ENCODE measurements at regions not wholly inside any gene's neighbourhood (a gene's known extent, or its start where the extent isn't known, plus 50 kb on each side); places are given as distances from the start of the nearest gene placed in this dataset.
A peak's percentile ranks its signal among the peaks of the same experiment; 100 is the strongest.
"Not testable (repeated sequence)": the region's sequence is repeated elsewhere in the genome, so short reads cannot be mapped to it uniquely, and the experiment has no call there.

- H3K4me3 ChIP-seq (ENCODE audit: low read length) = no peak overlapping the region
- WGBS = 79% methylated on average over 8 of the region's 8 CpGs
- intact Hi-C loops (cut with DNase I) = no loop called here
- DNase-seq = no peak
- no peaks in the 10 kb centered on the region for H3K9me3 ChIP-seq (ENCODE audit: control insufficient read depth, low read length)
- no peak overlapping the region for H3K27ac ChIP-seq (ENCODE audit: low read length)
- no peak for ATAC-seq
- no peaks in the 10 kb centered on the region for H3K27me3 ChIP-seq (ENCODE audit: control insufficient read depth, insufficient read depth)
- H3K4me1 ChIP-seq (ENCODE audit: control insufficient read depth, insufficient read depth, low read length) = no peaks in the 10 kb centered on the region
Measured at GRCh38 chr6:105874835-105875626, 211.1 kb upstream of the PRDM1 start.

DNA sequence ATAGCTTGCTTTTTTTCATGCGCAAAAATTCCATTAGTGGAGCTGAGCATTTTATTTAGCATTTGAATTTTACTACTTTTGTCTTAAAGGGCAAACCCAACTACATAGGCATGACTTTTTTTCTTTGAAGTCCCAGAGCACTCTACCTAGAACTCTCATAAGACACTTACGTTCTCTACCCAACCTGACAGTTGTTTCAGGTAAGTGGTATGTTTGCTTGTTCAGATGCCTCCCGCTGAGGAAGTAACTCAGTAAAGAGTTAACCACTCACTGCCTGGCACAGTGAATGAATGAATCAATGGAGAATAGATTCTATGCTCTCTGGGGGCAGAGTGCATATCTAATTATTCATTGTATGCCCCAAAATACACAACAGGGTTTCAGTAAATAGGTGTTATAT is 212.3 kb upstream of the PRDM1 start:
- ATAC-seq = no peak
- whole genome bisulfite sequencing = 54% methylated on average over 3 of the region's 3 CpGs
- H3K4me1 ChIP-seq (ENCODE audit: control insufficient read depth, insufficient read depth, low read length) = no peaks in the 10 kb centered on the region
- H3K9me3 ChIP-seq (ENCODE audit: control insufficient read depth, low read length) = no peaks in the 10 kb centered on the region
- H3K4me3 ChIP-seq (ENCODE audit: low read length) = no peak overlapping the region
- no peak for DNase-seq
- H3K27me3 ChIP-seq (ENCODE audit: control insufficient read depth, insufficient read depth) = no peaks in the 10 kb centered on the region
- intact Hi-C loops (cut with DNase I) = no loop called here
- H3K27ac ChIP-seq (ENCODE audit: low read length) = no peak overlapping the region

GRCh38 chr6:105873211-105873704 is 212.9 kb upstream of the PRDM1 start:
- no peak overlapping the region for H3K27ac ChIP-seq (ENCODE audit: low read length)
- no peaks in the 10 kb centered on the region for H3K4me1 ChIP-seq (ENCODE audit: control insufficient read depth, insufficient read depth, low read length)
- intact Hi-C loops (cut with DNase I) = no loop called here
- H3K9me3 ChIP-seq (ENCODE audit: control insufficient read depth, low read length) = no peaks in the 10 kb centered on the region
- H3K4me3 ChIP-seq (ENCODE audit: low read length) = no peak overlapping the region
- H3K27me3 ChIP-seq (ENCODE audit: control insufficient read depth, insufficient read depth) = no peaks in the 10 kb centered on the region
- DNase-seq (no peak), ATAC-seq (no peak)
- 40% methylated on average over 2 of the region's 2 CpGs for WGBS

- DNase-seq (peak in 2 of 3 donors; percentile 21 to 52), ATAC-seq (peak in 1 of 2 donors; percentile 43)
- Histone ChIP-seq H3K4me1 (ENCODE audit: control insufficient read depth, insufficient read depth, low read length) (no peaks in the 10 kb centered on the region), H3K9me3 (ENCODE audit: control insufficient read depth, low read length) (no peaks in the 10 kb centered on the region), H3K27me3 (ENCODE audit: control insufficient read depth, insufficient read depth) (no peaks in the 10 kb centered on the region), H3K27ac (ENCODE audit: low read length) (no peak overlapping the region), H3K4me3 (ENCODE audit: low read length) (no peak overlapping the region)
- 59% methylated on average over 4 of the region's 4 CpGs for WGBS
- intact Hi-C loops (cut with DNase I) = no loop called here
Measured at GRCh38 chr6:105872249-105872648, 213.9 kb upstream of the PRDM1 start.

GRCh38 chr6:105871542-105871941 is 214.6 kb upstream of the PRDM1 start:
- no peaks in the 10 kb centered on the region for H3K4me1 ChIP-seq (ENCODE audit: control insufficient read depth, insufficient read depth, low read length)
- WGBS = 75% methylated on average over 5 of the region's 5 CpGs
- no peaks in the 10 kb centered on the region for H3K27me3 ChIP-seq (ENCODE audit: control insufficient read depth, insufficient read depth)
- H3K27ac ChIP-seq (ENCODE audit: low read length) = no peak overlapping the region
- intact Hi-C loops (cut with DNase I) = no loop called here
- no peak for ATAC-seq
- H3K4me3 ChIP-seq (ENCODE audit: low read length) = no peak overlapping the region
- H3K9me3 ChIP-seq (ENCODE audit: control insufficient read depth, low read length) = no peaks in the 10 kb centered on the region
- no peak for DNase-seq

DNA sequence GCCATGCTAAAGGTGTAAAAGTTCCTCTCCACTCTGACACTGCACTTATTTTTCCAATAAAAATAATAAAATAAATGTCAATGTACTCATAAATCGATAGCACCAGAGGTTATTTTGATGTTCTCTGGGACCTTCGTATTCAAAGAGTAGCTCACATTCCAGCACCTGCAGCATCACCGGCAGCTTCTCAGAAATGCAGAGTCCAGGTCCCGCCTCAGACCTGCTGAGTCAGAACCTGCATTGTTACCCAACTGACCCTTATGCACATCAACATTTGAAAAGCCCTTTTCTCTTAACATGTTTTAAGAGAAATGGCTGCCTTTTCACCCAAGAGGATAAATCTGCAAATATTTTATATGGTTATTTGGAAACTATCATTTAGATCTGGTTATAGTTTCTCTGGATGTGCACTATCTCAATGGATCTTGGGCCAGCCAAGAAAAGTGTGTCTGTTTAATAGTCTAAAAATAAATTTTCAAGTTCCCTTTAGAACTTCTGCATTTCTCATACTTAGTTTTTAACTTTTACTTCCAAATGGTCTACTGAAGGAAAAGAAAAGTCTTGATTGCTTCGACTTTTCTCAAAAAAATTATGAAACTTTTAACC is 216.2 kb upstream of the PRDM1 start:
- Histone ChIP-seq H3K27ac (ENCODE audit: low read length) (no peak overlapping the region), H3K27me3 (ENCODE audit: control insufficient read depth, insufficient read depth) (no peaks in the 10 kb centered on the region), H3K4me3 (ENCODE audit: low read length) (no peak overlapping the region), H3K4me1 (ENCODE audit: control insufficient read depth, insufficient read depth, low read length) (no peaks in the 10 kb centered on the region), H3K9me3 (ENCODE audit: control insufficient read depth, low read length) (no peaks in the 10 kb centered on the region)
- intact Hi-C loops (cut with DNase I) = no loop called here
- ATAC-seq = no peak
- WGBS = 77% methylated on average over 5 of the region's 5 CpGs
- DNase-seq = no peak

DNA sequence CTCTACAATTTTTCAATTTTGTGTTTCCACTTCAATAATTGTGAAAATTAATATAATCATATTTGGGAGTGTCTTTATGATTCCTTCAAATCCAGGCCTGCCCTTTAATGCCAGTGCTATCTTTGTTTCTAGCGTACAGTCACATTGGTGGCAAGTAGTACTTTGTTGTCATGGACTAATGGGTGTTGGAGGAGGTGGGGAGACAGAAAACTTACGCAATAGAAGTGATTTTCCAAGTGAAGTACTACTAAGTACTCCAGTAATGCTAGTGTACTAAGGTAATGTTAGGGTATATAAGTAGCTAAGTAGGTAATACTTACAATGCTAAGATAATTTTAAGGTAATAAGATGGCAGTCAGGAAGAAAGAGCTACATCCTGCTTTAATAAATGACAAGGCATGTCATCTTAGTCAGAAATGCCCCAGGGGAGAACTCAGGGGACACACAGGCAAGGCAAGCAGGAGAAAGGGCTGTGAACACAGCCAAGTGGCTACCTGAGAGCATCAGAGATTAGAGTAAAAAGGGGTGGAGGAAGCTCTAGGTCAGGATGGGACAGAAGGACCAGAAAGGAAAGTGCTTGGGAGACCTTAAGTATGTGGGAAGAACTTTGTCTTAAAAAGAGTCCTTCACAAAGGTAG is 217.2 kb upstream of the PRDM1 start:
- intact Hi-C loops (cut with DNase I) = no loop called here
- Histone ChIP-seq H3K9me3 (ENCODE audit: control insufficient read depth, low read length) (no peaks in the 10 kb centered on the region), H3K4me3 (ENCODE audit: low read length) (no peak overlapping the region), H3K27me3 (ENCODE audit: control insufficient read depth, insufficient read depth) (no peaks in the 10 kb centered on the region), H3K4me1 (ENCODE audit: control insufficient read depth, insufficient read depth, low read length) (no peaks in the 10 kb centered on the region), H3K27ac (ENCODE audit: low read length) (no peak overlapping the region)
- DNase-seq = no peak
- 91% methylated on average over 2 of the region's 2 CpGs for WGBS
- ATAC-seq = no peak

DNA sequence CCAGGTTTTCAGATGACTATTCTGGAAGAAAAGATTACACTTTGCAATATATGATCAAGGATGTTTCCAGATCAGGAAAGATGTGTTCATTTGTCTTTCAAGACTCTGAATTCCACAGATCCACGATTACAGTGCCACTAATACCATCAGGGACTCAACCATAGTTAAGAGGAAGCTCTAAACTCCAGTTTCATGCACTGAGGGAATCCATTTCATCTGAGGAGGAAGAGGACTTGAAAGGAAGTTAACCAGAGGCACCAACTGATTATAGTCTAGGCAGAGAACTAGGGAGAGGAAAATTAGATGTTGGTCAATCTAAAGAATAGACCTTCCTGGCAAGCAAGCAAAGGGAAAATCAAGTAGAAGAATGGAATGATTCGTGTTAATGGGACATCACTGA is 218.3 kb upstream of the PRDM1 start:
- Histone ChIP-seq H3K9me3 (ENCODE audit: control insufficient read depth, low read length) (no peaks in the 10 kb centered on the region), H3K4me1 (ENCODE audit: control insufficient read depth, insufficient read depth, low read length) (no peaks in the 10 kb centered on the region), H3K4me3 (ENCODE audit: low read length) (no peak overlapping the region), H3K27me3 (ENCODE audit: control insufficient read depth, insufficient read depth) (no peaks in the 10 kb centered on the region), H3K27ac (ENCODE audit: low read length) (no peak overlapping the region)
- no peak for DNase-seq
- no peak for ATAC-seq
- intact Hi-C loops (cut with DNase I) = no loop called here
- 71% methylated on average over 2 of the region's 2 CpGs for WGBS

DNA sequence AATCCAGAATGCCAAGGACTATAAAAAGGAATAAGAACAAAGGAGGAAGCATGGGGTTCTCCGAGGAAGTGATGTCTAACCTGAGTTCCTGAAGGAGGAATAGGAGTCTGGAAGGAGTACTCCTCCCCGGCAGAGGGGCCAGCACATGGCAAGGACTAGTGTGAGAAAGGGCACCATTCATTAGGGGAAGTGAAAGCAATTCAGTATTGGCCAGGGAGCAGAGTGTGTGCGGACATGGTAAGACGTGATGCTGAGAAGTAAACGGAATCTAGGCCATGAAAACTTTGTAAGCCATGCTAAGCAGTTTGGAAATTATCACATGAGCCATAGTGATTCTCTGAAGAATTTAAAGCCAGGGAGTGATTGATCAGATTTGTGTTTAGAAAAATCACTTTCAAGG is 218.9 kb upstream of the PRDM1 start:
- Histone ChIP-seq H3K27ac (ENCODE audit: low read length) (no peak overlapping the region), H3K4me3 (ENCODE audit: low read length) (no peak overlapping the region), H3K9me3 (ENCODE audit: control insufficient read depth, low read length) (no peaks in the 10 kb centered on the region), H3K4me1 (ENCODE audit: control insufficient read depth, insufficient read depth, low read length) (no peaks in the 10 kb centered on the region), H3K27me3 (ENCODE audit: control insufficient read depth, insufficient read depth) (no peaks in the 10 kb centered on the region)
- 83% methylated on average over 5 of the region's 5 CpGs for WGBS
- no peak for ATAC-seq
- peak in 2 of 3 donors; percentile 15 to 45 for DNase-seq
- intact Hi-C loops (cut with DNase I) = no loop called here

DNA sequence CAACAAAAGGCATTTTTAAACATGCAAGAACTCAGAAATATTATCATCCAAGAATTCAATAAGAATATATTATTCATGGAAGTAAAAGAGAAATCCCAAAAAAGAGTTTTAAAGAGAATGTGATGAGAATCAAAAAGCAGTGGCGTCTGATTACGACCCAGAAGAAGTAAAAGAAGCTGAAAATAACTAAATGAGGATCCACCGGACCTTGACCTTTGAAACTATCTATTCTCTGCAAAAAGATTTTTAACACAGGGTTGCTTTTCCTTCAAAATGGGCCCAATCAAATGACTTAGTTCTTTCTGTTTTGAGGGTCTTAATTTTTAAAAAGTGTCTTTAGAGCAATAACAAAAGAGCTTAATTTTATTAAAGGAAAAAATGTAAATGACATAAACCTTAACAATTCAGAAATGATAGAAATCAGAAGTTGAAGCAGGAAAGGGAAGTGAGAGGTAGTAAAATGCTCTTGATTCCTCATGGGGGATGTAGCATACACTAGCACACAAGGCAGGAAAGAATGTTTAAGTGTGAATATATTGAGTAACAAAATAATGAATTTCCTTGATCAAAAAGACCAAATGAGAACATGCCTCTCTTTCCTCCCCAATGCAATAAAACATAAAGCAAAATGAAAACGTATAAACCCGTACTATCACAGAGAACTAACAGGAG is 223.1 kb upstream of the PRDM1 start:
- intact Hi-C loops (cut with DNase I) = no loop called here
- no peak overlapping the region for H3K4me3 ChIP-seq (ENCODE audit: low read length)
- DNase-seq (no peak), ATAC-seq (no peak)
- 80% methylated on average over 5 of the region's 5 CpGs for WGBS
- H3K27me3 ChIP-seq (ENCODE audit: control insufficient read depth, insufficient read depth) = no peaks in the 10 kb centered on the region
- H3K4me1 ChIP-seq (ENCODE audit: control insufficient read depth, insufficient read depth, low read length) = no peaks in the 10 kb centered on the region
- no peaks in the 10 kb centered on the region for H3K9me3 ChIP-seq (ENCODE audit: control insufficient read depth, low read length)
- H3K27ac ChIP-seq (ENCODE audit: low read length) = no peak overlapping the region

DNA sequence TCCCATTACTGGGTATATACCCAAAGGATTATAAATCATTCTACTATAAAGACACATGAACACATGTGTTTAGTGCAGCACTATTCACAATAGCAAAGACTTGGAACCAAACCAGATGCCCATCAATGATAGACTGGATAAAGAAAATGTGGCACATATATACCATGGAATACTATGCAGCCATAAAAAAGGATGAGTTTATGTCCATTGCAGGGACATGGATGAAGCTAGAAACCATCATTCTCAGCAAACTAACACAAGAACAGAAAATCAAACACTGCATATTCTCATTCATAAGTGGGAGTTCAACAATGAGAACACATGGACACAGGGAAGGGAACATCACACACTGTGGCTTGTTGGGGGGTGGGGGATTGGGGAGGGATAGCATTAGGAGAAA is 225.2 kb upstream of the PRDM1 start:
- H3K4me3 ChIP-seq (ENCODE audit: low read length); H3K27me3 ChIP-seq (ENCODE audit: control insufficient read depth, insufficient read depth); H3K27ac ChIP-seq (ENCODE audit: low read length); H3K4me1 ChIP-seq (ENCODE audit: control insufficient read depth, insufficient read depth, low read length); intact Hi-C loops (cut with DNase I); ATAC-seq; DNase-seq; H3K9me3 ChIP-seq (ENCODE audit: control insufficient read depth, low read length): not testable (repeated sequence)

Data from right cardiac atrium (tissue), 5 donors.